ENCODE measurements at regions not wholly inside any gene's neighbourhood (a gene's known extent, or its start where the extent isn't known, plus 50 kb on each side); places are given as distances from the start of the nearest gene placed in this dataset.

DNA sequence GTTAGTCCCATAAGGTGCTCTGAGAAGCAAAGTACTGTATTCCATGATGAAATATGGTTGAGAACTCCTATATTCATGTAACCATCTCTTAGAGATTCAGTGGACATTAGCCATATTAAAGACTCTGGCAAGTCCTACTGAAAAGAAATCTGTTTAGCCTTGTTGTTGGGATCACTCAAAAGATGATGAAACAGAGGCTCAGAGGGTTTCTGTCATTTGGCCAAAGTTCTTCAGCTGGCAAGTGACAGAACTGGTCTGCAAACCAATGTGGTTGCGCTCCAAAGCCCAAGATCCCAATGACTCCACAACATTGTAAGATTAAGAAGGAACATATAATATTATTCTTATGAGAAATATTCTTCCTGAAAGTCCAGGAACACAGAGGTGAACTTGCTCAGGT lies 462.9 kb downstream of the ACTL7B start:
- no peak for DNase-seq

DNA sequence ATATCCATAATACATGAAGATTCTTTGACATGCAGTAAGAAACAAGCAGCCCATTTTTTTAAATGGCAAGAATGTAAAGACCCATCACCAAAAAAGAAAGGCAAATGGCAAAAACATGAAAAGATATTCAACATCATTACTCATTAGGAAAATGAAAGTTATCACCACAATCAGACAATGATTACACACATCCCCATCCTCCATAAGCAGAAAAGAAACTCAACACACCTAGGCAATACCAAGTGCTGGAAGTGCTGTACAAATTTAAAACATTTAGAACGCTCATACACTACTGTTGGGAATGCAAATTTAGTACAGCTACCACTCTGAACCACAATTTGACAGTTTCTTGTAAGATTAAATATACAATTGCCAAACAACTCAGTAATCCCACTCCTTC lies 466.7 kb downstream of the ACTL7B start:
- no peak for DNase-seq

- DNase-seq, result no peak
Measured at GRCh38 chr9:108386859-108387384, 468.9 kb downstream of the ACTL7B start.

DNA sequence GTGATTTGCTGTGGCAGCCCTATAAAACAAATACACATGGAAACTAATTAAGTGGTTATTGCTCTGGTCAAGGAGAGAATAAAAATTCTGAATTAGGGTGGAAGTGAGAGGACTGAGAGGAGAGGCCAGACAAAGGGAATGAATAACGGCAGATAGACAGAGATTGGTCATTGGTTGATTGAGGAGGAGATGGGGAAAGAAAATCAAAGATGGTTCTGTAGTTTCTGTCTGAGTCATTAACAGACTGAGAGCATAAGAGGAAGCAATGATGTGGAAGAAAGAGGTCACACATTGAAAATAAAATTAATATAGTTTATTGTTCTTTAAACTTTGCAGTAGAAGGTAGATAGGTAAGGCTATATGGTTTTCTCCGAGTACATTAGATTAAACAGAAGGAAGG lies 469.8 kb downstream of the ACTL7B start:
- DNase-seq, result no peak

DNA sequence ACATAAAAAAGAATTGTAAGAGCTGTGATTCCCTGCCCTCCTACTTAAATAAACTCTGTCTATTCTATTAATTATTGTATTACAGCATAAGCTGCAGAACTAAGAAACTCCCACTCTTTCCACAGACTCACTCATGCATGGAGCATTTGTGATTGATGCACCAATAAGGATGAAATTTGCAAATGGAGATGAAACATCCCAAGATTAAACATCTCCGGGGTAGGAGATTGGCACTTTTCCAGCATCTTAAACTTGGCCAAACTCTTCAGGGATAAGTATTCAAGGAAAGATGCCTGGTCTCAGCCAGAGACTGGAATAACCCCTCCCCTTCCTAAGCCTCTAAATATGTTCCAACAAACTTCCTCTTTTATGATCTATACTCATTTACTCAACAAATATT lies 472.0 kb downstream of the ACTL7B start:
- no peak for DNase-seq

DNA sequence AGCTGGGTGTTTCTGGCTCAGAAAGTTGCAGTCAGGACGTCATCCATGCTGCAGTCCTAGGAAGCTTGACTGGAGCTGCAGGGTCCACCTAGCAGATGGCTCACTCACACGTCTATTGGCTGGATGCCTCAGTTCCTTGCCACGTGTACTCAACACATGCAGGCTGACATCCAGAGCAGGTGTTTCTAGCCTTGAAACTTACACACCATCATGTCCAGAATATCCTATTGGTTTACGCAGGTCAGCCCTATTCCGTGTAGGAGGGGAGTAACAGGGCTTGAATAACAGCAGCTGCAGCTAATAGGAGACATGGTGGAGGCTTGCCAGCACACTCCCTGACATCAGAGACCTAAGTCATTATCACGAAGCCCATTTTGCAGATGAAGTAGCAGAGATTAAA lies 473.5 kb downstream of the ACTL7B start:
- DNase-seq, result no peak

- DNase-seq, result no peak
Measured at GRCh38 chr9:108377881-108378280, 477.9 kb downstream of the ACTL7B start.

DNA sequence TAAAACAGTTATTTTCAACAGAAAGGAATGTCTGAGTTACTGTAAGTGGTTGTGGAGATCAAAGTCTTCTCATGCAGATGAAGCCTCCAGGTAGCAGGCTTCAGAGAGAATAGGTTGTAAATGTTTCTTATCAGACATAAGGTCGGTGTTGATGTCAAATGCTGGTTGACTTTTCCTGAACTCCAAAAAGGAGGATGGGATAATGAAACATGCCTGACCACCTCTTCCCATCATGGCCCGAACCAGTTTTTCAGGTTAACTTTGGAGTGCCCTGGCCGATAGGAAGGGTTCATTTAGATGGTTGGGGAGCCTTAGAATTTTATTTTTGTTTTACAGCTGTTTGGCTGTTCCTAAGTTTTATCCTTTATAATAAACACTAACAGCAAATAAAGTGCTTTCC lies 478.4 kb downstream of the ACTL7B start:
- no peak for DNase-seq

DNA sequence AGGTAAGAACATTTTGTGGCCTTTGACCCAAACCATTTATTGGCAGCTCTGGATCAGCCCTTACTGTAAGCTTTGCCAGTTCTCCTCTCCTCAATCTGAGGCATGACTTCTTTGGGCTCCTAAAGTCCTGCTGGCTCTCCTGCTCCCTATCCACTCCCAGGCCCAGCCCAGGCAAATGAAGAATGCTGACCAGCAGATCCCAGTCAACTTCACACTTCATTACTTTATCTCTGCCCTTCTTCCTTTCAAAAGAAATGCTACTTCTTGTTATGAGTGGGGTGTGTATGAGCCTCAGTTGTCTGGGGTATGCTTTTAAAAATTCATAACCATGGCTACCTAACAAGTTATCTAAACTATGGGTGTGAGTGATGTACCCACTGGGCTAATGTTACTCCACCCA lies 479.6 kb downstream of the ACTL7B start:
- DNase-seq, result no peak

DNA sequence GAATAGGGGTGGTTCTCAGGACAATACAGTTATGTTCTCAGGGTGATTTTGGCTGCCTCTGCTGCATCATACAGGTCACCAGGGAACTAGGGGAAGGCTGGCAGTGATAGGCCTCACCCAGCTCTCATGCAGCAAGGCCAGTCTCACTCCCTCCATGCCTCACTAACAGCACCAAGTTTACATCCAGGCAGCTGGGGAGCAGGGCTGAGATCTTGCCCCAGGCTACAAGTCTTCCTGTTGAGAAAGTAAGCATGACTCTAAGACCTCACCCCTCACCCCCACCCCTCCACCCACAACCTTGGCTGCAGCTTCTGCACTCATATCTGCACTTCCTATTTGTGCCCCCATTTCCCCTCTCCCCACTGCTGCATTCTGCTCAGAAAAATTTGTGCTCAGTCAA lies 481.2 kb downstream of the ACTL7B start:
- DNase-seq, result no peak

DNA sequence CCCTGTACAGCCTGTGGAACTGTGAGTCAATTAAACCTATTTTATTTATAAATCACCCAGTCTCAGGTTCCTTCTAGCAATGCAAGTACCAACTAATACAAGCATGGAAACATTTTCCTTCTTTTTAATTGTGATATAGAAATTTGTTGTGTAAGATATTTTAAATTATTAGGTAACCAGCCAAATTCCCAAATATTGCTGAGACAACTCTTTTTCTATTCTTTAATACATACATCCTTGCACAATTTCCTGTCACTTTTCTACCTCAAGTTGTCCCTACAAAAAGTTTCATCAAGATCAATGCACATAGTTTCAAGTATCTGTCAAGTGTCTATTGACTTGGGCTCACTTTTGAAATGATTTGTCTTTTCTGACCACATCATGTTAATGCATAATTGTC lies 488.6 kb downstream of the ACTL7B start:
- no peak for DNase-seq

- no peak for DNase-seq
Measured at GRCh38 chr9:108363311-108363710, 492.5 kb downstream of the ACTL7B start.

- no peak for DNase-seq
Measured at GRCh38 chr9:108360304-108360703, 495.5 kb downstream of the ACTL7B start.

GRCh38 chr9:108356806-108357205 lies 499.0 kb downstream of the ACTL7B start:
- DNase-seq, result no peak

DNA sequence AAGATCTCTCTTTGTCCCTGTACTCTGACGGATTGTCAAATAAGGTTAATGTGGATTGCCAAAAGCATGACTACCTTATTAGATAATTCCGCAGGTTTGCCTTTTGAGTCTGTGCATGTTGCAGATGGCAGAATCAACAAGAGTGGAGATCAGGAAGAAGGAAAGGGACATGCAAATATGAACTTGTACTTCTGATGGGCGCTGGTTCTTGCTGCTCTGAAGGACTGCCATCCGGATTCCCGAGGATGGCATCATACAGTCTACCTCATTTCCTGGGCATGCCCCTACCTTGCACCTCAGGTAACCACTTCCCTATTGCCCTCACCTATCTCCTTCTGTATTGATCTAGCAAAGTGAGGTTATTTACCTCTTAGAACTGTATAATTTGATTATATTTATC lies 504.2 kb downstream of the ACTL7B start:
- no peak for DNase-seq

GRCh38 chr9:108347463-108348188 lies 508.2 kb downstream of the ACTL7B start:
- no peak for DNase-seq

DNA sequence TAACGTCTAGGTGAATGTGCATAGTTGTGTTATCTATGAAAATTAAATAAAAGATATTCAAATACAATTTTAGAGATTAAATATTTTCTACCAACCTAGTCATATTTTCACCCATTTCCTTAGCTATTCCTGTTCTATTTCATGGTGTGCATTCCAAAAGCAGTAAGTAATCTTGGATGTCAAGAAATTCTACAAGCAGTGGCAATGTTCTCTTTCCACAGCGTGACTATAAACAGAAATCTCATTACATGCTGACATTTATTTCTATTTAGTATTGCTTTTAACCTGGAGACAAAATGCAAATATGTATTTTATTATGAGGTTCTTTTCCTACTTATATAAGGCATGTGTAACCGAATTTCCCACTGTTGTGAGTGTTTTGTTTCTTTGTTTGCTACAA lies 510.0 kb downstream of the ACTL7B start:
- DNase-seq, result no peak

GRCh38 chr9:108339251-108339650 lies 516.5 kb downstream of the ACTL7B start:
- DNase-seq, result no peak

DNA sequence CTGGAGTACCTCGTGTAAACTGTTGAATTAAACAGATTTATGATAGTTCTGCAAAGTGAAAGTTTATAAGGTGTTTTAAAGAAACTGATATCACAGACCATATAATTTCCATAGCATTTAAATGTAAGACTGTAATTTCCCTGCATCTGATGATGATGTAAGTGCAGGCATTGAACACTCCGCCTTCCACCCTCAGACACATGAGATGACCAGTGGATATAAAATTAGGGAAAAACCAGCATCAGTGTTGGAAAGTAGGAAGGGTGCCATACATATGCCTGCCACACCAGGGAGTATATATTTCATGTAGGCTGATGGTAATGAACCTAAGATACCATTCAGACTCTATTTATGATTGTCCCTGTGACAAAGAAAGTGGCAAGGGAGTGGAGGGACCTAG lies 519.2 kb downstream of the ACTL7B start:
- DNase-seq, result no peak

- DNase-seq, result no peak
Measured at GRCh38 chr9:108333530-108333983, 522.2 kb downstream of the ACTL7B start.

DNA sequence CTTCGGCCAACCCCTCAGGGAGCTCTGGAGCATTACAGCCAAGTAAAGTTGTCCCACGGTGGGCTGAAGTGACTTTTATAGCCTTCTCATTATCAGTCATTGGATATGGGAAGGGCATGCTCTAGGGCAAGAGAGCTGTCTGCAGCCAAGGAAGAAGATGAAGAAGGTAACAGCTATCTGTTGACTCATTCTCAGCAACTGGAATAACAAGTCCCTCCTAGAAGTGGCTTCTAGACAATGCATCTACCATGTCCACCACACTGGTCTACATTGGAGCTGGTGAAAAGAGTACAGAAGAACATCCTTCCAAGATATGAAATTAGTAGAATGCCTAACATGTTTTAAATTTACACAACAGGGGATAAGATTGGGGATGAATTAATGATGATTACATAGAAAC lies 524.2 kb downstream of the ACTL7B start:
- DNase-seq, result no peak

GRCh38 chr9:108325406-108325805 lies 530.4 kb downstream of the ACTL7B start:
- DNase-seq, result no peak

GRCh38 chr9:108323615-108324014 lies 532.2 kb downstream of the ACTL7B start:
- no peak for DNase-seq

- DNase-seq, result no peak
Measured at GRCh38 chr9:108322326-108323098, 533.3 kb downstream of the ACTL7B start.

Measured in CD4-positive, alpha-beta T cell treated with Interleukin-12 subunit alpha and Interleukin-12 subunit beta, for 1 hour (primary cell).